Activated T-helper 1 cell treated with anti-CD3 and anti-CD28 coated beads, Interleukin-12 subunit alpha, Interleukin-12 subunit beta, Interleukin-2, Interleukin-4 antibody, amounts not matched to agents 30 ng/mL and 10 ng/mL and 1 ng/mL, durations not matched to agents 14 hours and 24 hours and 36 hours (primary cell): ENCODE measurements at regions not wholly inside any gene's neighbourhood (a gene's known extent, or its start where the extent isn't known, plus 50 kb on each side); places are given as distances from the start of the nearest gene placed in this dataset.

Experiments
- DNase-seq: peaks from one replicate; pipeline ENCODE4 v3.0.0; 2021; ENCODE audit warnings: low spot score
- H3K27ac Mint-ChIP-seq: one replicate; pipeline ENCODE4 v1.8.0; 2021; ENCODE audit warnings: mild to moderate bottlenecking, mixed read lengths
- H3K27me3 Mint-ChIP-seq: one replicate; pipeline ENCODE4 v1.8.0; 2022; ENCODE audit warnings: mild to moderate bottlenecking, moderate library complexity, mixed read lengths; ENCODE audit not compliant: insufficient read depth
- H3K36me3 Mint-ChIP-seq: one replicate; pipeline ENCODE4 v1.8.0; 2021; ENCODE audit warnings: low read depth, mixed read lengths
- H3K4me1 Mint-ChIP-seq: one replicate; pipeline ENCODE4 v1.8.0; 2021; ENCODE audit warnings: low read depth, mixed read lengths
- H3K4me3 Mint-ChIP-seq: one replicate; pipeline ENCODE4 v1.8.0; 2021; ENCODE audit warnings: mild to moderate bottlenecking, moderate library complexity, mixed read lengths
- H3K9me3 Mint-ChIP-seq: one replicate; pipeline ENCODE4 v1.8.0; 2021; ENCODE audit warnings: mixed read lengths
- intact Hi-C: fragments of 100-400 bp; cut with micrococcal nuclease; formaldehyde crosslinking; loops from one replicate; pipeline ENCODE4 v1.15.1; 2024

GRCh38 chr3:177308286-177308685, 111.0 kb upstream of the TBL1XR1 start:
- intact Hi-C loops = no loop called here
- Mint-ChIP-seq H3K9me3 (peaks cover 14% of the 10 kb centered on the region), H3K36me3 (peaks cover 2% of the 10 kb centered on the region), H3K4me3 (no peak overlapping the region), H3K27ac (no peak overlapping the region), H3K4me1 (peaks cover 7% of the 10 kb centered on the region), H3K27me3 (peaks cover 4% of the 10 kb centered on the region)
- no peak for DNase-seq

GRCh38 chr3:177308911-177309310, 111.6 kb upstream of the TBL1XR1 start:
- DNase-seq = no peak
- Mint-ChIP-seq H3K27ac (no peak overlapping the region), H3K36me3 (peaks cover 2% of the 10 kb centered on the region), H3K27me3 (peaks cover 4% of the 10 kb centered on the region), H3K4me3 (no peak overlapping the region), H3K4me1 (peaks cover 2% of the 10 kb centered on the region), H3K9me3 (peaks cover 14% of the 10 kb centered on the region)
- intact Hi-C loops = no loop called here

- peaks cover 10% of the 10 kb centered on the region for H3K4me1 Mint-ChIP-seq
- H3K4me3 Mint-ChIP-seq = no peak overlapping the region
- peaks cover 2% of the 10 kb centered on the region for H3K36me3 Mint-ChIP-seq
- intact Hi-C loops = no loop called here
- no peak overlapping the region for H3K27ac Mint-ChIP-seq
- H3K9me3 Mint-ChIP-seq = peaks cover 18% of the 10 kb centered on the region
- DNase-seq = no peak
- H3K27me3 Mint-ChIP-seq = peaks cover 3% of the 10 kb centered on the region
Observed at GRCh38 chr3:177312491-177312890, 115.2 kb upstream of the TBL1XR1 start.

- Mint-ChIP-seq H3K36me3 (peaks cover 4% of the 10 kb centered on the region), H3K9me3 (peaks cover 22% of the 10 kb centered on the region), H3K27ac (no peak overlapping the region), H3K4me1 (peaks cover 15% of the 10 kb centered on the region), H3K4me3 (no peak overlapping the region), H3K27me3 (peaks cover 3% of the 10 kb centered on the region)
- intact Hi-C loops = loop anchor here (1.0 to 5.0 kb wide), 3 partner anchors 33 to 472 kb away; no protein-coding TSS in a partner anchor
- DNase-seq = no peak
Observed at GRCh38 chr3:177314897-177315296, 117.6 kb upstream of the TBL1XR1 start.

GRCh38 chr3:177317247-177317646, 120.0 kb upstream of the TBL1XR1 start:
- peaks cover 12% of the 10 kb centered on the region for H3K9me3 Mint-ChIP-seq
- H3K4me1 Mint-ChIP-seq = peaks cover 26% of the 10 kb centered on the region
- intact Hi-C loops = loop anchor here (1.0 to 5.0 kb wide), 3 partner anchors 35 to 470 kb away; no protein-coding TSS in a partner anchor
- peaks cover 4% of the 10 kb centered on the region for H3K36me3 Mint-ChIP-seq
- peaks cover 14% of the 10 kb centered on the region for H3K27me3 Mint-ChIP-seq
- no peak for DNase-seq
- no peak overlapping the region for H3K27ac Mint-ChIP-seq
- H3K4me3 Mint-ChIP-seq = no peak overlapping the region

- peaks cover 12% of the 10 kb centered on the region for H3K27me3 Mint-ChIP-seq
- peaks cover 26% of the 10 kb centered on the region for H3K4me1 Mint-ChIP-seq
- intact Hi-C loops = loop anchor here (1.0 to 5.0 kb wide), 4 partner anchors 19 to 469 kb away; no protein-coding TSS in a partner anchor
- H3K4me3 Mint-ChIP-seq = no peak overlapping the region
- H3K36me3 Mint-ChIP-seq = peaks cover 4% of the 10 kb centered on the region
- peaks cover 15% of the 10 kb centered on the region for H3K9me3 Mint-ChIP-seq
- DNase-seq = no peak
- H3K27ac Mint-ChIP-seq = no peak overlapping the region
Observed at GRCh38 chr3:177318559-177318958, 121.3 kb upstream of the TBL1XR1 start.

GRCh38 chr3:177320765-177321247, 123.5 kb upstream of the TBL1XR1 start:
- Mint-ChIP-seq H3K4me1 (peaks cover 19% of the 10 kb centered on the region), H3K27me3 (peaks cover 14% of the 10 kb centered on the region), H3K36me3 (peaks cover 4% of the 10 kb centered on the region), H3K4me3 (no peak overlapping the region), H3K27ac (no peak overlapping the region), H3K9me3 (peaks cover 15% of the 10 kb centered on the region)
- intact Hi-C loops = no loop called here
- no peak for DNase-seq

GRCh38 chr3:177321819-177322218, 124.5 kb upstream of the TBL1XR1 start:
- no peak overlapping the region for H3K27ac Mint-ChIP-seq
- no peak for DNase-seq
- peaks cover 15% of the 10 kb centered on the region for H3K9me3 Mint-ChIP-seq
- H3K27me3 Mint-ChIP-seq = peaks cover 24% of the 10 kb centered on the region
- intact Hi-C loops = no loop called here
- no peak overlapping the region for H3K4me3 Mint-ChIP-seq
- H3K4me1 Mint-ChIP-seq = peaks cover 19% of the 10 kb centered on the region
- H3K36me3 Mint-ChIP-seq = peaks cover 4% of the 10 kb centered on the region

GRCh38 chr3:177322881-177323280, 125.6 kb upstream of the TBL1XR1 start:
- H3K4me3 Mint-ChIP-seq = no peak overlapping the region
- intact Hi-C loops = no loop called here
- peaks cover 24% of the 10 kb centered on the region for H3K27me3 Mint-ChIP-seq
- H3K4me1 Mint-ChIP-seq = peaks cover 12% of the 10 kb centered on the region
- H3K36me3 Mint-ChIP-seq = peaks cover 2% of the 10 kb centered on the region
- no peak for DNase-seq
- no peak overlapping the region for H3K27ac Mint-ChIP-seq
- H3K9me3 Mint-ChIP-seq = peaks cover 7% of the 10 kb centered on the region

GRCh38 chr3:177329854-177330253, 132.6 kb upstream of the TBL1XR1 start:
- H3K4me3 Mint-ChIP-seq = no peak overlapping the region
- intact Hi-C loops = no loop called here
- DNase-seq = no peak
- H3K9me3 Mint-ChIP-seq = peaks cover 4% of the 10 kb centered on the region
- H3K27ac Mint-ChIP-seq = no peak overlapping the region
- peaks cover 17% of the 10 kb centered on the region for H3K4me1 Mint-ChIP-seq
- H3K27me3 Mint-ChIP-seq = peaks cover 16% of the 10 kb centered on the region
- peaks cover 3% of the 10 kb centered on the region for H3K36me3 Mint-ChIP-seq

- Mint-ChIP-seq H3K27me3 (peaks cover 16% of the 10 kb centered on the region), H3K27ac (no peak overlapping the region), H3K9me3 (peaks cover 4% of the 10 kb centered on the region), H3K36me3 (peaks cover 5% of the 10 kb centered on the region), H3K4me1 (peaks cover 23% of the 10 kb centered on the region), H3K4me3 (no peak overlapping the region)
- intact Hi-C loops = no loop called here
- DNase-seq = no peak
Observed at GRCh38 chr3:177330779-177331178, 133.5 kb upstream of the TBL1XR1 start.

- DNase-seq = no peak
- Mint-ChIP-seq H3K27ac (no peak overlapping the region), H3K4me3 (no peak overlapping the region), H3K36me3 (peaks cover 7% of the 10 kb centered on the region), H3K4me1 (peaks cover 28% of the 10 kb centered on the region), H3K9me3 (peaks cover 4% of the 10 kb centered on the region), H3K27me3 (peaks cover 11% of the 10 kb centered on the region)
- intact Hi-C loops = no loop called here
Observed at GRCh38 chr3:177331203-177331835, 134.0 kb upstream of the TBL1XR1 start.

- Mint-ChIP-seq H3K4me1 (peaks cover 43% of the 10 kb centered on the region), H3K27me3 (peaks cover 10% of the 10 kb centered on the region), H3K36me3 (peaks cover 7% of the 10 kb centered on the region), H3K9me3 (peaks cover 4% of the 10 kb centered on the region), H3K4me3 (no peak overlapping the region), H3K27ac (no peak overlapping the region)
- intact Hi-C loops = no loop called here
- DNase-seq = no peak
Observed at GRCh38 chr3:177332955-177333354, 135.7 kb upstream of the TBL1XR1 start.
